GM19025 (cell line): ENCODE measurements at regions not wholly inside any gene's neighbourhood (a gene's known extent, or its start where the extent isn't known, plus 50 kb on each side); places are given as distances from the start of the nearest gene placed in this dataset.
"Not testable (repeated sequence)": the region's sequence is repeated elsewhere in the genome, so short reads cannot be mapped to it uniquely, and the experiment has no call there.

ENCODE experiments used
- ATAC-seq: cut with Tn5 transposase; IDR thresholded peaks from one replicate; pipeline ENCODE4 v1.9.1; 2021; ENCODE audit warnings: mild to moderate bottlenecking, low read depth, moderate library complexity; ENCODE audit not compliant: unreplicated experiment

- no peak for ATAC-seq
Observed at GRCh38 chr15:100733101-100733842, 130.9 kb downstream of the ASB7 start.

- ATAC-seq = not testable (repeated sequence)
Observed at GRCh38 chr15:100733843-100734185, 131.4 kb downstream of the ASB7 start.

DNA sequence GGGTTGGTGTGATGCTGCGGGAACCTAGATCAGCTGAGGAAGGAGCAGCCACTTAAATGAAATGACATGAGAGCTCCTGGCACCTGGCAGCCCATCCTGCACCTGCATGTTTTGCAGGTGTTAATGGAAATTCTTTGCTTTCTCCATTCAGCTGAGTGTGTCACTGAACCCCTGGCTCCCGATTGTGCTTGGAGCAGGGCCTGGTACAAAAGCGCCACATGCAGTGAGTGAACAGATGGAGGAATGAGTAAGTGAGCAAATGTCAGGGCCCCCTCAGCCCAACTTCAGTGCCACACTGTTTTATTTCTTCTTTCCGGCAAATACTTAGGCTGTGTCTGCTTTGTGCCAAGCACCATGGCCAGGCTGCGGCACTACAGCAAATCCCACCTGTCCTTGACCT, 132.2 kb downstream of the ASB7 start:
- ATAC-seq = no peak

- no peak for ATAC-seq
Observed at GRCh38 chr15:100735129-100736053, 133.0 kb downstream of the ASB7 start.

DNA sequence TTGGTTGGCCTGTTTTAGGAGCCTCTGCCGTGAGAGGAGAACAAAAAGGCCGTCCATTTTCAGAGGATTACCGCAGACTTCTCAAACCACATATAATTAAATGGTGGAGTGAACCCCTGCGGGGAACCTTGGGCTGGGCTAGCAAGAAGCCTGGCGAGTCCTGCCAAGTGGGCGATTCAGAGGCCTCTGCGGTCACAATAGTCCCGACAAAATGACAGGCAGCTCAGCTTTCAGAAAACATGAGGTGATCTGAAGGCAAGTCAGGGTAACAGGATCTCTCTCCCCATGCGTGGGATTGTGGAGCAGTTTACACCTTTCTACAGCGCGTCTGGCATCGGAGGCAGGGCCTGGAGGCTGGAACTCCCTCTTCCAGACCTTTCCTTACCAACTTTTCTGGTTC, 134.8 kb downstream of the ASB7 start:
- ATAC-seq = no peak

DNA sequence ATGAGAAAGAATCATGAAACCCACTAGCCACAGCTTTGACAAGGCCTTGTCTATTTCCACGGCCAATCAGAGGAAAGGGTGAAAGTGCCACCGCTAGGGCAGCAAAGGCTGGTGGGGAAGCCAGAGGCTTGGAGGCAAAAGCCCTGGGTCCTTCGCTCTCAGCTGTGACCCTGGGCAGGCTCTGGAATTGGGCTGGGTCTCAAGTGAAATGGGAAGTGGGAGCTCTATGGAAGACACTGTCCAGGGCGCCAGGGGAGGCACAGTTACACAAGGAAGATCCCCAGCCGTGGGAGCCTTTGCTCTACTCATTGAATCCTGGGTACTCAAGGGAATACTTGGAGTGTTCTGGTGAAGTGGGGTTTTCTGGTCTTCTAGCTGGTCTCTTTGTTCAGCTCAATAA, 136.2 kb downstream of the ASB7 start:
- no peak for ATAC-seq

DNA sequence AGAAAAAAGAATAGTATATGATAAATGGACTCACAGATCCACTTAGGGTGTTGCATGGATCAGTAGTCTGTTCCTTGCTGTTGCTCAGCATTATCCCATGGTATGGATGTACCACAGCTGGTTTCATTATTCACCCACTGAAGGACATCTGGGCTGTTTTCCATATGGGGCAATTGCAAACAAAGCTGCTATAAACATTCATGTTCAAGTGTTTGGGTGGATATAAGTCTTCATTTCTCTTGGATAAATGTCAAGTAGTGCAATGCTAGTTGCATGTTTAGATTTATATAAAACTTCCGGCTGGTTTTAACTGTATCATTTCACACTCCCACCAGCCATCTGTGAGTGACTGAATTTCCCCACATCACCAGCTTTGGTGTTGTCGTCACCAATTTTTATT, 137.7 kb downstream of the ASB7 start:
- no peak for ATAC-seq

- no peak for ATAC-seq
Observed at GRCh38 chr15:100751585-100751984, 128.0 kb upstream of the ALDH1A3 start.

DNA sequence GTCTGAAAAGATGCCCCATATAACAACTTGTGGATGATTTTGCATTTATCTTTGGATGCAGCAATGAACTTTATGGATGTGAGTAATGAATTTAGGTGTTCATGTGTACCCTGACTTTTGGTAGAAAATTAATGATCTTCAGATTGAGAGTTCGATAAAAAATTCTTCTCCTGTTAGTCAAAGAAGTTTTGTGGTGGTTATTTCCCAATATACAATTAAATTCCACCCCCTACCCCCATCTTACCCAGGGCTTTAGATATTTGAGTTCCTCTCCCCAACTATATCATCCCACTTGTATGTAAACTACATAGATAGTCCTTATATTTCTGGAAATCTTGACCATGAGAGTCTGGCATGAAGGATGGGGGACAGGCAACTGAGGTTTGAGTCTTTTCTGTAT, 126.1 kb upstream of the ALDH1A3 start:
- ATAC-seq = no peak

GRCh38 chr15:100757661-100758060, 122.0 kb upstream of the ALDH1A3 start:
- ATAC-seq = no peak

DNA sequence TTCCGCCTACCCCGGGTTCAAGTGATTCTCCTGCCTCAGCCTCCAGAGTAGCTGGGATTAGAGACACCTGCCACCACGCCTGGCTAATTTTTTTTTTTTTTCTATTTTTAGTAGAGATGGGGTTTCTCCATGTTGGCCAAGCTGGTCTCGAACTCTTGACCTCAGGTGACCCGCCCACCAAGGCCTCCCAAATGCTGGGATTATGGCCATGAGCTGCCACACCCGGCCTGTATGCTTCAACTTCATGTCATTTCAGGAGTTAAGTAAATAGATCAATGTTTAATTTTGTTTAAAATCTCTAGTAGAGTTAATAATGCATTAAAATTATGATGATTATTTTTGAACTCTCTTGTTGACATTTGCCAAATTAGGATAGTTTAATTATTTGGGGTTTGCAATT, 121.1 kb upstream of the ALDH1A3 start:
- no peak for ATAC-seq

DNA sequence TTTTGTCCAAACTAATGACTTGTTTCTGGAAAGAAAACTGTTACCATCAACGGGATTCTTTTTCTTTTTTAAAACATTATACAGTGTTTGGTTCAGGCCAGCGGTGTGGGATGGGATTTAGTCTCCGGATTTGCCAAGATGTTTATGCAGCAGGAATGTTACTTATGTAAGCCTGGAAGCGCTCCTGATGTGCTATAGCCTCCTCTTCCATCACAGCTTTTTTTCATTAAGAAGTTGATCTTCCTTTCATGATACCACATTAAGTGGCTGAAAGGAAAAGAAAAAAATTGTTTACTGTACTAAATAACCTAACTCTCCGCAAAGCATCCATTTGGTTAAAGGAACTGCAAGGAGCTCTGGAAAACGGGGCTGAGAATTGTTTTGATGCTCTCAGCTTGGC, 120.5 kb upstream of the ALDH1A3 start:
- no peak for ATAC-seq

GRCh38 chr15:100759698-100760356, 119.8 kb upstream of the ALDH1A3 start:
- ATAC-seq = no peak

DNA sequence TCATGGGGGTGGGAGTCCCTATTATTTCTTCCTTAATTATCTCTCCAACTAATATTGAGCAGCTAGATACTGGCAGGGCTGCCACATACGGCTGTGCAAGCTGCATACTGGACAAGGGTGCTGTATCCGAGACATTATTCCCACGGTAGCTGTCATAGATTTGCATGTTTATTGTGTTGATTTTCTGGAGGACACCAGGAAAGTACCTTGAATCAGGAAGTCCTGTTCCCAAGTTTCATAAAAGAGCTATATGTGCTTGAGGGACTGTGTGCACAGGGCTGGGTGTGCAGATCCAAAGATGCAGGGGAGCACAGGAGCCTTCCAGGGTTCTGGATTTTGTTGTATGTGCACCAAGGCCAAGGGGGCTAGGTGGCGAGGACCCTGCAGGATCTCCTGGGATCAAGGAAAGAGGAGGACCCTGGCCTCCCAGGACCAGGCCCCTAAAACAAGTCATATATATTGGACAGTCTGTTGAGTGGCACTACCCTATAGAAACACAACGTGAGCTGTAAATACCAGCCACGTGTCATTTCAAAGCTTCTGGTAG, 119.2 kb upstream of the ALDH1A3 start:
- ATAC-seq = no peak

- no peak for ATAC-seq
Observed at GRCh38 chr15:100761290-100761935, 118.2 kb upstream of the ALDH1A3 start.

- ATAC-seq = no peak
Observed at GRCh38 chr15:100762289-100762688, 117.3 kb upstream of the ALDH1A3 start.

- ATAC-seq = no peak
Observed at GRCh38 chr15:100762913-100763834, 116.5 kb upstream of the ALDH1A3 start.

- ATAC-seq = no peak
Observed at GRCh38 chr15:100763835-100764750, 115.5 kb upstream of the ALDH1A3 start.
